ENCODE measurements at regions not wholly inside any gene's neighbourhood (a gene's known extent, or its start where the extent isn't known, plus 50 kb on each side); places are given as distances from the start of the nearest gene placed in this dataset.

GRCh38 chr6:133699741-133700385, 189.1 kb upstream of the TCF21 start:
- no peaks in the 10 kb centered on the region for H3K9me3 ChIP-seq
- no peaks in the 10 kb centered on the region for H3K36me3 Mint-ChIP-seq (ENCODE audit: insufficient read depth, unreplicated experiment)
- no peaks in the 10 kb centered on the region for H3K9me3 Mint-ChIP-seq (ENCODE audit: unreplicated experiment)
- intact Hi-C loops (cut with micrococcal nuclease; ENCODE audit: unreplicated experiment), result loop anchor here (5.0 kb wide), 1 partner anchor 133 kb away; no protein-coding TSS in a partner anchor
- H3K4me3 ChIP-seq (ENCODE audit: low read depth, low read length), result no peak overlapping the region
- BruUV-seq (replicated peaks), result no TSS peak
- no peaks in the 10 kb centered on the region for H3K36me3 ChIP-seq (ENCODE audit: control insufficient read depth, insufficient read depth, low read length)
- ChIA-PET POLR2A (no interaction called here), CTCF (no interaction called here)
- DNase-seq, result no peak
- no peak overlapping the region for H3K27ac Mint-ChIP-seq (ENCODE audit: unreplicated experiment)
- no peaks in the 10 kb centered on the region for H3K4me1 Mint-ChIP-seq (ENCODE audit: low read depth, unreplicated experiment)
- no peaks in the 10 kb centered on the region for H3K27me3 Mint-ChIP-seq (ENCODE audit: insufficient read depth, unreplicated experiment)
- no peak for TF ChIP-seq CTCF (IDR thresholded peaks at IDR 0.05; ENCODE audit: insufficient read depth in 1 of 2, low read depth in 1 of 2, low read length in 1 of 2, severe bottlenecking in 1 of 2, unreplicated experiment in 1 of 2)
- no peaks in the 10 kb centered on the region for H3K27me3 ChIP-seq (replicated peaks; ENCODE audit: control insufficient read depth, insufficient read depth, low read length)
- H3K4me3 Mint-ChIP-seq (ENCODE audit: unreplicated experiment), result no peak overlapping the region
- H3K4me1 ChIP-seq, result no peaks in the 10 kb centered on the region

- no peaks in the 10 kb centered on the region for H3K27me3 Mint-ChIP-seq (ENCODE audit: insufficient read depth, unreplicated experiment)
- intact Hi-C loops (cut with micrococcal nuclease; ENCODE audit: unreplicated experiment), result no loop called here
- no peak overlapping the region for H3K27ac Mint-ChIP-seq (ENCODE audit: unreplicated experiment)
- DNase-seq, result no peak
- no peaks in the 10 kb centered on the region for H3K36me3 ChIP-seq (ENCODE audit: control insufficient read depth, insufficient read depth, low read length)
- ChIA-PET POLR2A (no interaction called here), CTCF (no interaction called here)
- BruUV-seq (replicated peaks), result no TSS peak
- no peaks in the 10 kb centered on the region for H3K36me3 Mint-ChIP-seq (ENCODE audit: insufficient read depth, unreplicated experiment)
- H3K9me3 ChIP-seq, result no peaks in the 10 kb centered on the region
- no peak for TF ChIP-seq CTCF (IDR thresholded peaks at IDR 0.05; ENCODE audit: insufficient read depth in 1 of 2, low read depth in 1 of 2, low read length in 1 of 2, severe bottlenecking in 1 of 2, unreplicated experiment in 1 of 2)
- H3K4me3 Mint-ChIP-seq (ENCODE audit: unreplicated experiment), result no peak overlapping the region
- H3K27me3 ChIP-seq (replicated peaks; ENCODE audit: control insufficient read depth, insufficient read depth, low read length), result no peaks in the 10 kb centered on the region
- H3K4me1 ChIP-seq, result no peaks in the 10 kb centered on the region
- H3K4me1 Mint-ChIP-seq (ENCODE audit: low read depth, unreplicated experiment), result no peaks in the 10 kb centered on the region
- no peaks in the 10 kb centered on the region for H3K9me3 Mint-ChIP-seq (ENCODE audit: unreplicated experiment)
- H3K4me3 ChIP-seq (ENCODE audit: low read depth, low read length), result no peak overlapping the region
Measured at GRCh38 chr6:133701633-133702331, 187.1 kb upstream of the TCF21 start.

- H3K27me3 ChIP-seq (replicated peaks; ENCODE audit: control insufficient read depth, insufficient read depth, low read length), result no peaks in the 10 kb centered on the region
- no peaks in the 10 kb centered on the region for H3K4me1 Mint-ChIP-seq (ENCODE audit: low read depth, unreplicated experiment)
- H3K9me3 Mint-ChIP-seq (ENCODE audit: unreplicated experiment), result no peaks in the 10 kb centered on the region
- intact Hi-C loops (cut with micrococcal nuclease; ENCODE audit: unreplicated experiment), result no loop called here
- no peaks in the 10 kb centered on the region for H3K36me3 ChIP-seq (ENCODE audit: control insufficient read depth, insufficient read depth, low read length)
- no peak overlapping the region for H3K4me3 ChIP-seq (ENCODE audit: low read depth, low read length)
- H3K27ac Mint-ChIP-seq (ENCODE audit: unreplicated experiment), result no peak overlapping the region
- DNase-seq, result no peak
- CTCF ChIA-PET, result no interaction called here
- H3K4me1 ChIP-seq, result no peaks in the 10 kb centered on the region
- no peaks in the 10 kb centered on the region for H3K27me3 Mint-ChIP-seq (ENCODE audit: insufficient read depth, unreplicated experiment)
- POLR2A ChIA-PET, result no interaction called here
- no peak for TF ChIP-seq CTCF (IDR thresholded peaks at IDR 0.05; ENCODE audit: insufficient read depth in 1 of 2, low read depth in 1 of 2, low read length in 1 of 2, severe bottlenecking in 1 of 2, unreplicated experiment in 1 of 2)
- no TSS peak for BruUV-seq (replicated peaks)
- no peaks in the 10 kb centered on the region for H3K36me3 Mint-ChIP-seq (ENCODE audit: insufficient read depth, unreplicated experiment)
- H3K4me3 Mint-ChIP-seq (ENCODE audit: unreplicated experiment), result no peak overlapping the region
- H3K9me3 ChIP-seq, result no peaks in the 10 kb centered on the region
Measured at GRCh38 chr6:133704371-133704770, 184.5 kb upstream of the TCF21 start.

Data from Caco-2 (cell line).